ENCODE measurements at regions not wholly inside any gene's neighbourhood (a gene's known extent, or its start where the extent isn't known, plus 50 kb on each side); places are given as distances from the start of the nearest gene placed in this dataset.
A peak's percentile ranks its signal among the peaks of the same experiment; 100 is the strongest.

GRCh38 chr2:156864753-156865152 lies 392.8 kb upstream of the GALNT5 start:
- DNase-seq = no peak

- no peak for DNase-seq
Measured at GRCh38 chr2:156867201-156867600, 390.3 kb upstream of the GALNT5 start.

GRCh38 chr2:156874707-156875106 lies 382.8 kb upstream of the GALNT5 start:
- DNase-seq = no peak

GRCh38 chr2:156883804-156884203 lies 373.7 kb upstream of the GALNT5 start:
- DNase-seq = peak; percentile 86

DNA sequence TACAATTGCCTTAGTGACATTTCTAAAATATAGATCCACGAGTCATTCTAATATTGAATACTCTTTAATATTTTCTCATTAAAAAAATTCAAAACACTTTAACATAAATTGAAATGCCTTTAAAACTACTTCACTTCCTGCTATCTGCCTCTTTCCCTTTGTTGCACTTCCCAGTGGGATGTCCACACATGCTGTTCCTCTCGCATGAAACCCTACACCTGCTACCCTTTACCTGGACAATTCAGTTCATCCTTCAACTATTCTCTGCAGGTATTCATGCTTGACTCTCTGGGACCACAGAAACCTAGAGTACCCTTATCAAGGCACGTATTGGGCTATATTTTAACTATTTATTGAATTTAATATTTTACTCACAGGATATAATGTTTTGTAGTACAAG lies 373.3 kb upstream of the GALNT5 start:
- DNase-seq = peak; percentile 42

GRCh38 chr2:156890529-156891148 lies 366.9 kb upstream of the GALNT5 start:
- DNase-seq = peak; percentile 50

DNA sequence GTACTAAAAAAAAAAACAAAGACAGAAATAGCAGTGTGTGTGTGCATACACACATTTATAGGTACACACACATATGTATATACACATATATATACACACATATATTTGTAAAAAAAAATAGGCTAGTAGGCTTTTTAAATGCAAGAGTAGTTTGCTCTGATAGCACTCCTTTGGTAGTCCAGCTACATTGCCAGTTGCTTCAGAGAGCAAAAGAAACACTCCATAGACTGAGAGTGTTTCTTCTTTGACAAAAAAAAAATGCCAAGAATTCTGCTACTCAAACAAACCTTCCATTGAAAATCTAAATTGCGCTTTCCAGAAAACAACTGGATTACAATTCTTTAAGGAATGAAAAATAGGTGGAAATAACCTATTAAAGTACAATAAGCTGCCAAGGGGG lies 365.9 kb upstream of the GALNT5 start:
- DNase-seq = no peak

- peak; percentile 59 for DNase-seq
Measured at GRCh38 chr2:156892467-156893281, 364.8 kb upstream of the GALNT5 start.

DNA sequence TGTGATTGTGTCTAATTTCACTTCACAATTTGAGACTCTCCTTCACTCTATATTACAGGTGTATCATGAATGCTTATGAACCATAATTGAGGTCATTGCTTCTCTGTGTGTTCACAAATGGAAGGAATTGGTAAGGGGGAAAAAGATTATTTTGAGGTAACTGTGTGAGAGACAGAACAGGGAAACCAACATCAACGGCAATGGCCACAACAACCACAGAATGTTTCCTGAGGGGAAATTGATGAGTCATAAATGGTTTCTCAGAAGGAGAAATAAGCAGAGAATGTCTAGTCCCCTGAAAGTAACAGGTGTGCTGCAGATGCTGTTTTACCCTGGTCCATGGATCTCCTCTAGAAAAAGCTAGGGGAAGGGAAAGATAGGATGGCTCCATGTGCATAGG lies 361.2 kb upstream of the GALNT5 start:
- no peak for DNase-seq

- DNase-seq = no peak
Measured at GRCh38 chr2:156897548-156897947, 360.0 kb upstream of the GALNT5 start.

DNA sequence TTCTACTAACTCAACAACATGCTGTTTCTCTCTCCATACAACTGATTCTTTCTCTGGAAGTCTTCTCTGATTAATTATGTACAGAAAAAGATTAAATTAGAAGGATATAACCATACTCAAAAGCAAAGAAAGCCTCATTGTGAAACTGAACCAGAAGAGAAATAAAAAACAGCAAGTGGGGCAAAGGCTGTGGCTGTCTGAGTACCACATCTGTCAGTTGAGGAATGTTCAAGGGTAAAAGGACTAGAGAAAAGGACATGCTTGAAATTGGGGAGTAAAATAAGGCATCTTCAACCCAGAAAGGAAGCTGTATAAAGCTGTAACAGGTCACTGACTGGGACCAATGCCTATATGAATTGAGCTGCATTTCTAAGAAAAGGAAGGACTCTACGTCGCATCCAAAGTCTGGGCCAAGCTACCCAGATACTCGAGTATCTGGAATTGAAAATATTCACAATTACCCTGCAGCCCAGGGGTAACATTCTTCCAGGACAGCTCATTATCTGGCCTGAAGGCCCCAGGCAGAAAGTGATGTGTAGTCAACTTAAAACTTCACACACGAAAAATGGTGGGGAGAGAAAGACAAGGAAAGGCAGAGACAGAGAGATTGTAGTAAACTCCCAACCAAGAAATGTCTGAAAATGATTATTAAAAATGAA lies 356.0 kb upstream of the GALNT5 start:
- no peak for DNase-seq

DNA sequence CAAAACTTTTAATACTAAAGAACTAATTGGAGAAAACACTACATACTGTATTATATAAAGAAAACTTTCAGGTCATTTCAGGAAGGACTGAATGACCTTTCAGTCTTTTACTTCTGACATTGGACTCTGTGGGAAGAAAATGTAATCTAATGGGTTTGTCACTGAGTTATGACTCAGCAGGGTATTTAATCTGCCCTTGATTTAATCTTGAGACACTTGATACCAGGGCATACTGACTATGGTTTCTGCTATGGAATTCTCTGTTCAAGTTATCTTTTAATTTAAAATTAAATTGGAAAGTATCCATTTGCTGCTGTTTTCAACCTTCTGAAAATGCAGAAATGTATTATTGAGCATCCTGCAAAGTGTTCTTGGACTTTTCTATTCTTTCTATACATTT lies 354.2 kb upstream of the GALNT5 start:
- DNase-seq = no peak

DNA sequence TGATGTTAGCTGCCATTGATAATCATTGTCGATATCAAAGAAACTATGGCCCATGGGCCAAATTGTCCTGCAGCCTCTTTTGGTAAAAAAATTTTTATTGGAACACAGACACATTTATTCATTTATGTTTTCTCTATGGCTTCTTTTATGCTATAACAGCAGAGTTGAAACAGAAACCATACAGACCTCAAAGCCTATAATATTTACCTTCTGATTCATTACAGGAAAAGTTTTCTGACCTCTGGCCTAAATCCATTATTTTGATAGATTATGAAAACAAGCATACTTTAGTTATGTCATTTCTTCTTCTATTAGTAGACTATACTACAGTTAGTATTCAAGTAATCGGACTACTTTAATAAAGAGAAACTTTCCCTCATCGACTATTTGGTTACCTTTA lies 349.7 kb upstream of the GALNT5 start:
- no peak for DNase-seq

DNA sequence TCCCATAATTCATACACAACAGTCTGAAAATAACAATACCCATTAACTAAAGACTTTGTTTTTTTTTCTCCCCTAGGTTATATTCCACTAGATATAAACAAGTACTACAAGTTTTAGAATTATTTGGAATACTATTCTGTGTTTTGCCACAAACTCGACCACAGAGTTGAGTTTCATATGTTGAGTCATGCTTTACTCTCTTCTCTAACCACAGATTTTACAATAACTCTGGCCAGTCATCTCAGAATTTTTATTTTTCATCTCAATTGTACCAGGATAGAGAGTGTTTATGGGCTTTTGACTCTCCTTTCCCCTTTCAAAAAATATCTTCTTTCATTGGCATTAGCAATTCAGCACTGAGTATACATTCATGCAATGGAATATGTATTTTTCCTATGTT lies 348.7 kb upstream of the GALNT5 start:
- DNase-seq = no peak

- DNase-seq = no peak
Measured at GRCh38 chr2:156909983-156910382, 347.5 kb upstream of the GALNT5 start.

GRCh38 chr2:156915332-156915731 lies 342.2 kb upstream of the GALNT5 start:
- DNase-seq = no peak

DNA sequence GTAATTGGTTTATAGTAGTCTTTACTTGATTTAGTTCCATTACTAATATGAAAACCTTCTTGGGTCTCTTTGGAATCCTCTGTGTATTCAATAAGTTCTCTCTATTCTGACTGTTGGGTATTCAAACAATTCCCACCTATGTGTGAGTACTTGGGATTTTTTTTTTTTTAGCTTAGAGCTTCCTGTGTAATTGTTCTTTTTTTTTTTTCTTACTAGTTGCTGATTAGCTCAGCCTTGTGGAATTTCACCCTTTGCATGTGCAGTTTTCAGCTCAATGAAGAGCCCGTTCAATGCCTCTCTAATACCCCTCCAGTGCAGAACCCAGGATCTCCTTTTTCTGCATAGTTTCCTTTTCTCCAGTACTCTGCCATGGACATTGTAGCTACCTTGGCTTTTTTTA lies 339.1 kb upstream of the GALNT5 start:
- DNase-seq = no peak

GRCh38 chr2:156930423-156930822 lies 327.1 kb upstream of the GALNT5 start:
- no peak for DNase-seq

DNA sequence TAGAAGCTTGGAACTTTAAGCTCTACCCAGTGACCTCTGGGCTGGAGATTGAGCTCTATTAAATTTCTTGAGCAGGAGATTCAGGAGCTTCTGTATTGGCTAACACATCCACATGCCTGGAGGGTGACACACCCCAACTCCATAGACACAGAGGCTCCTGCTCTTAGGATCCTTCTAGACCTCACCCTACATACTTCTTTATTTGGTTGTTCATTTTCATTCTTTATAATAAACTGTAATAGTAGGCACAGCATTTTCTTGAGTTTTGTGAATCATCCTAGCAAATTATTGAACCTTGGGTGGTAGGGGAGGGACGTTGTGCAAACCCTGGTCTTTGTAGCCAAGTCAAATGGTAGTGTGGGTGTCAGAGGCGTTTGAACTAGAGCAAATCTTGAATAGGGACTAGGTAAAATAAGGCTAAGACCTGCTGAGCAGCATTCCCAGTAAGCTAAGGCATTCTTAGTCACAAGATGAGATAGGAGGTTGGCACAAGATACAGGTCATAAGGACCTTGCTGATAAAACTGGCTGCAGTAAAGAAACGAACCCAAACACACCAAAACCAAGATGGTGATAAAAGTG lies 323.8 kb upstream of the GALNT5 start:
- DNase-seq = no peak

DNA sequence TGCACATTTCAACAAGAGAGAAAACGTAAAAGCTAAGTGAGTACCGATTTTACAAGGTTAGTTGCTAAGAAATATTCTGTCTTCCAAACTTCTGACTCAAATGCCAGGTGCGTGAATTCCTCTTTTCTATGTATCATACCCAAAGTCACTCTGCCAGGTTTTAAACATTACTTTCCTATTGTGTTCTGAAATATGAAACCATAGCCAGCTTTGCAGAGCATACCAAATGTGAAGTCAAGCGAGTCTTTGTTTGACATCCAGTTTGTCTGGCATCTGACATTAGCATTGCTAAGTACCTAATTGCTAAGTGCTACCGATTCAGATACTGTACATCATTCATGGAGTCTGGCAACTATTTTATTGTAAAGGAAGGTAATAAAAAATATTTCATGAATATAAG lies 321.9 kb upstream of the GALNT5 start:
- peak; percentile 17 for DNase-seq

DNA sequence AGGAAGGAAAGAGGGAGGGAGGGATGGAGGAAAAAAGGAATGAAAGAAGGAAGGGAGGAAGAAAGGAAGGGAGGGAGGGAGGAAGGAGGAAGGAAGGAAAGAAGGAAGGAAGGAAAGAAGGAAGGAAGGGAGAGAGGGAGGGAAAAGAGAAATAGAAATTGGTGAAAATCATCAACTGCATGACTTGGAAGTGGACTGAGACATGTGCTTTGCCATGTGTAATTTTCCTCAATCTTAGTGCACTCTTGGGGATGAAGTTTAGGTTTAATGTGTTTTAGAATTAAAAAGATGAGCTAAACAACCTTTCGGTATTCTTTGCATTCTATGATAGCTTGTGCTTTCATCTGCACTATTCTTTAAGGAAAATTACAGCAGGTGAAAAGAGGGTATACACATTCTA lies 320.1 kb upstream of the GALNT5 start:
- DNase-seq = no peak

- DNase-seq = no peak
Measured at GRCh38 chr2:156944871-156945270, 312.6 kb upstream of the GALNT5 start.

DNA sequence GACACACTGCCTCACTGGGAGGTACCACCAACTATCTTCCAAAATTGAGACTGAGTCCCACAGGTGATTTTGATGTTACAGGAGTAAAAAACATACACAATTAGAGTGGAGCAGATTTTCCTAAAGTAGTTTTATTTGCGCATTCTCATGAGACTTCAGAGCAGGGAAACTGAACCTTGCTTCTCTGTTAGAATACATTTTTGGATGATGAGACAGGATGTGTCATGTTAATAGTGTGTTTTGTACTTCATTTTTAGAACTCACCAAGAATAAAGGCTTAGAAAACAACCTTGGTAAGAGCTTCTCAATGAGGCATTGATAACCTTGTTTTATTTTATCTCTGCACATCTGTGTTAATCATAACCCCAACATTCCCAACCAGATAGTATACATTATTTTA lies 310.2 kb upstream of the GALNT5 start:
- DNase-seq = no peak

DNA sequence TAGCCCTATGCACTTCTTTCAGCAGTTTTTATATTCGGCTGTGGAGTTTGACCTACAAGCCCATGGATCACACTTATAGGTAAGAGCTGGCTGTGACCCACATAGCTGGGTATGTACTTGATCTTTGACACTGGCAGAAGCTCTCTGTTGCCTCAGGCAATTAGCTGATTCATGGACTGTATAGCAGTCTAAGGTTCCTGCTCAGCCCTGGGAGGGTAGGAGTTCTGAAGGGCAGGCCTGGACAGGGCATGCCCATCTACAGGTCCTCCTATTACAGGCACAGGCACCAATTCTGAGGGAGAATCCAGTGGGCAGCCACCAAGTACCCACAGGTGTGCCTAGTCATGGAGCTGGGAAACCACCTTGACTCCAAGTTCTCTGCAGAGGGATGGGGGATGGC lies 301.8 kb upstream of the GALNT5 start:
- DNase-seq = no peak

All from SHP77 treated with DMSO at 0.1 percent for 48 hours (cell line).